ENCODE measurements at regions not wholly inside any gene's neighbourhood (a gene's known extent, or its start where the extent isn't known, plus 50 kb on each side); places are given as distances from the start of the nearest gene placed in this dataset.

GRCh38 chr10:110442746-110443145, 55.0 kb upstream of the DUSP5 start:
- no peak for DNase-seq

- no peak for DNase-seq
Observed at GRCh38 chr10:110443239-110444003, 54.3 kb upstream of the DUSP5 start.

GRCh38 chr10:110444004-110444337, 53.7 kb upstream of the DUSP5 start:
- DNase-seq = no peak

GRCh38 chr10:110445871-110446270, 51.8 kb upstream of the DUSP5 start:
- DNase-seq = no peak

GRCh38 chr10:110446277-110446676, 51.4 kb upstream of the DUSP5 start:
- DNase-seq = no peak

GRCh38 chr10:110446954-110447608, 50.6 kb upstream of the DUSP5 start:
- no peak for DNase-seq

- no peak for DNase-seq
Observed at GRCh38 chr10:110447886-110448285, 49.8 kb upstream of the DUSP5 start.
